NCI-H82 (cell line): ENCODE measurements at regions not wholly inside any gene's neighbourhood (a gene's known extent, or its start where the extent isn't known, plus 50 kb on each side); places are given as distances from the start of the nearest gene placed in this dataset.

Source experiments
- DNase-seq: peaks from one replicate; lab custom pipeline; 2025; lab: John Stamatoyannopoulos, UW

- no peak for DNase-seq
Observed at GRCh38 chr13:108156749-108157148, 58.6 kb downstream of the LIG4 start.

DNA sequence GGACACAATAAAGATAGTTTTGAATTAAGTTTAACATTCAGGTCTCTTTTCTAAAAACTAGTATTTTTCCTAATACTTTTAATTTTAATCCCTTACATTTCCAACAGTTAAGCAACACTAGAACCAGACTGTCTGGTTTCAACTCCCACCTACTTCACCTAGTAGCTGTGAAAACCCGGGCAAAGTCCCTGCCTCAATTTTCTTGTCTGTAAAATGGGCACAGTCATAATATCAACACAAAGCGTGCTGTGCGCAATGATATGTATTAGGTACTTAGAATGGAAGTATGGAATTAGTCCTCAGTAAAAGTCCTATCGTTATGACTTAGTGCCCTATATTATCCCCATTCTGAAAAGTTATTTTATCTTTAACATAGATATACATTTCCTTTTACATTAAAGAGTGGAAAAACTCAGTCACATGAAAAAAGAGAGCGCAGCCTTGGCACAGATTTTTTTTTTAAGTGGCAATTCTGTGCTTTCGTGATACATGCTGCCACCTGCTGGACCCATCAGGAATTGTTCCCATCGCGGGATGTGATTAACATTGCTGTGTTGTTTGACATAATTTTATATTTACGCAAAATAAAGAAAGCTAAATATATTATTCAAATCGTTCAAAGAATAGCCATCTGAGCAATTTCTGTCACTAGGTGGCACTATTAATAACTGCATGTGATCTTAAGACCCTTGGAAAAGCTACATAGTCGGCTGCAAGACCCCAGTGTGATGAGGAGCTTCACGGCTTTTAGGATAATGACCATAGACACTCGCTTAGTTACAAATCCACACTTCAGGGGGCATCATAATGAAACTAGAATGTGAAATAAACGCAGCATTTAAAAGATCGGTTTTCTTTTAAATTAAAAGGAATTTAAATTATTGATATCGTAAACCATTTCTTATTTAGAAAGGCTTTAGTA, 59.9 kb downstream of the LIG4 start:
- peak; percentile 76 for DNase-seq

DNA sequence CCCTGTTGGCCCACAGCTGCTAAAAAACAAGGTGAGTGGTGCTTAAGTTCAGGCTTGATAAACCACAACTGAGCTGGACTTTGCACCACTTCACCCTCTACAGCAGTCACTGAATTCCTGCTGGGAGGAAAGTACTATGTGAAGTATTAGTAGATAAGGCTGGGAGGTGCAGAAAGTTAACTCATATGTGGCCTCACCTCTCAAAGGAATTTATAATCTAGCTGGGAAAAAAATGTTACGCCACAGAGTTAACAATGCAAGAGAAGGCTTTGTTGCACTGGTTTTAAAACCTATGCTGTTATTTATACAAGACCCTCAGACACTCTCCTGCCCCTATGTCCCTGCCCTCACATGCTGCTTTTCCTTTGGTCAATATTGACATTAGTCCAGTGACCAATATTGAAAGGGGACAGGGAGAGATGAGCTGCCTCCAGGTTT, 60.9 kb downstream of the LIG4 start:
- no peak for DNase-seq

GRCh38 chr13:108146642-108147041, 68.7 kb downstream of the LIG4 start:
- DNase-seq, result no peak

- no peak for DNase-seq
Observed at GRCh38 chr13:108142702-108143436, 72.5 kb downstream of the LIG4 start.

- no peak for DNase-seq
Observed at GRCh38 chr13:108137176-108137575, 78.2 kb downstream of the LIG4 start.

GRCh38 chr13:108127406-108127805, 87.9 kb downstream of the LIG4 start:
- no peak for DNase-seq

- no peak for DNase-seq
Observed at GRCh38 chr13:108126056-108126455, 89.3 kb downstream of the LIG4 start.

GRCh38 chr13:108121406-108121805, 93.9 kb downstream of the LIG4 start:
- DNase-seq, result peak; percentile 26

GRCh38 chr13:108120856-108121255, 94.5 kb downstream of the LIG4 start:
- no peak for DNase-seq

GRCh38 chr13:108120302-108120701, 95.0 kb downstream of the LIG4 start:
- DNase-seq, result no peak

GRCh38 chr13:108115738-108116137, 99.6 kb downstream of the LIG4 start:
- peak; percentile 60 for DNase-seq

GRCh38 chr13:108113407-108113806, 101.9 kb downstream of the LIG4 start:
- DNase-seq, result no peak

- no peak for DNase-seq
Observed at GRCh38 chr13:108104736-108105135, 110.6 kb downstream of the LIG4 start.

DNA sequence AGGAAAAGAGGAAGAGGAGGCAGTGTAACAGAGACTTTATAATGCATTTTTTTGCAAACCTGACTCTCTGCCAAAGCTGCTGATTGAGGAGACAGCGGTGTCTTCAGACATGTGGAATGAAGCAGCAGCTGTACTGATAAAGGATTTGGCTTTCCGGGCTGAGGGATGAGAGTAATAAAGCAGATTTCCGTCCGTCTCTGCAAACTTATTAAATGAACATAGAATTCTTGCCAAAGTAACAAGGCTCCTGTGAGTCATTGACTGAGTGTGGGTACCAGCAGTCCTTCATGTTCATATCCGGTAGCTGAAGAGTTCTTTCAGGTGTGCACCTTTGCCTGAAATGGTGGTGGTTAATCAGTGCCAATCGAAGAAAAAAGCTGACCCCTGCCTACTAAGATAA, 112.6 kb downstream of the LIG4 start:
- DNase-seq, result peak; percentile 40

- no peak for DNase-seq
Observed at GRCh38 chr13:108096301-108096915, 118.9 kb downstream of the LIG4 start.

- no peak for DNase-seq
Observed at GRCh38 chr13:108095036-108095435, 120.3 kb downstream of the LIG4 start.

GRCh38 chr13:108093616-108094015, 121.7 kb downstream of the LIG4 start:
- no peak for DNase-seq

GRCh38 chr13:108087810-108088209, 127.5 kb downstream of the LIG4 start:
- no peak for DNase-seq

DNA sequence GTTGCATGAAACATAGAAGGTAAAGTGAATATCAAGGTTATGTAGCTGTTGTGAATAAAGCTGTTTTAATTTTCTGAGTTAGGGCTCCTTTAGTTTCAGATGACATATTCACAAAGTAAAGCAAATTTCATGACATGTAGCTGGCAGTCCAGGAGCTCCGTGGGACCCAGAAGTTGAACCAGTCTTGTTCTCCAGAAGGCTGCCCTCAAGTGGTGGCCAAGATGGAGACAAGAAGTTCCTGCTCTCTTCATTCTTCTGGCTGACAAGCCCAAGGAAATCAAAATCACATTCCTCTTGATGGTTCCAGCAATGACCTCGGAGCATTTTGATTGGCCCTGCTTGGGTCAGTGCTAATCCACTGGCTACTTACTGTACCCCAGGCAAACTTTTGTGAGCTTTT, 128.7 kb downstream of the LIG4 start:
- peak; percentile 59 for DNase-seq

DNA sequence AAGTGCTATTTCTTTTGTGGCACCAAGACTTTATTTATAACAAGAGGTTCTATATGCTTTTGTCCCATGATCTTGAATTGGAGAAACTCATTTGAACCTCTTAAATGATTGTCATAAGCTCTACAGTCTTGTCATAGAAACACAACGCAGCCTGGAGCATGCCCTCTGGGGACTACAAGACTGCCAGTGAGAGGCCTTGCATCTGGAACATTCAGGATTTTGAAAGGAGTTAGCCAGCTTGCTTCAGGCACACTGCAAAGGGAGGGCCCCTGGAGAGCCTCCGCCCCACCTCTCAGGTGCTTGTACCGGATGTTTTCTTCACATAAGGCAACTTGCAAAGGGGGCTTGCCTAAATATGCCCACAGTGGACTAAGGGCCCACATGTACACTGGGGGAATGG, 130.5 kb downstream of the LIG4 start:
- no peak for DNase-seq

GRCh38 chr13:108083056-108083455, 132.3 kb downstream of the LIG4 start:
- DNase-seq, result no peak

- no peak for DNase-seq
Observed at GRCh38 chr13:108082481-108082880, 132.9 kb downstream of the LIG4 start.
